NB4 (cell line): ENCODE measurements at regions not wholly inside any gene's neighbourhood (a gene's known extent, or its start where the extent isn't known, plus 50 kb on each side); places are given as distances from the start of the nearest gene placed in this dataset.

Source experiments
- POLR2A ChIP-seq: IDR thresholded peaks from 2 replicates; pipeline ENCODE4 v1.6.1; 2011; ENCODE audit warnings: mild to moderate bottlenecking; ENCODE audit not compliant: insufficient read length; ENCODE audit errors: extremely low read depth
- TF ChIP-seq, protein P1 (sequence below): IDR thresholded peaks from one replicate; pipeline ENCODE4 v1.5.1; 2012; ENCODE audit warnings: low read depth, low read length
- TF ChIP-seq, protein P2 (sequence below): IDR thresholded peaks from 2 replicates; pipeline ENCODE4 v1.6.1; 2011; ENCODE audit warnings: low read depth, low read length

DNA sequence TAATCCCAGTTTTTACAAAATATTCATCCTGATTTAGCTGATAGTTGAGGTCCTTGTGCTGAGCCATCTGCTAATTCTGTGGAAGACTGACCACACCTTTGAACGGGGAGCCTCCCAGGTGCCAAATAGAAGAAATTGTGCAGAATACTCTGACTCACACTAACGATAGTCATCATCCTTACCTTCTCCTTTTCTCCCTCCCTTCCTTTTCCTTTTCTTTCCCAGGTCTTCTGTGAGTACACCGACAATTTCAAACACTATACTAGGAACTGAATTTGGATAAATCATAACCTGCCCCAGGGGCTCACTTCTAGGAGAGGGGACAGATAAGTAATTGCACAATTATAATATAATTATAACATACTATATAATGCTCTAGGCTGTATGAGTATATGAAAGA is 73.1 kb upstream of the CTSC start:
- TF ChIP-seq, protein P1, sequence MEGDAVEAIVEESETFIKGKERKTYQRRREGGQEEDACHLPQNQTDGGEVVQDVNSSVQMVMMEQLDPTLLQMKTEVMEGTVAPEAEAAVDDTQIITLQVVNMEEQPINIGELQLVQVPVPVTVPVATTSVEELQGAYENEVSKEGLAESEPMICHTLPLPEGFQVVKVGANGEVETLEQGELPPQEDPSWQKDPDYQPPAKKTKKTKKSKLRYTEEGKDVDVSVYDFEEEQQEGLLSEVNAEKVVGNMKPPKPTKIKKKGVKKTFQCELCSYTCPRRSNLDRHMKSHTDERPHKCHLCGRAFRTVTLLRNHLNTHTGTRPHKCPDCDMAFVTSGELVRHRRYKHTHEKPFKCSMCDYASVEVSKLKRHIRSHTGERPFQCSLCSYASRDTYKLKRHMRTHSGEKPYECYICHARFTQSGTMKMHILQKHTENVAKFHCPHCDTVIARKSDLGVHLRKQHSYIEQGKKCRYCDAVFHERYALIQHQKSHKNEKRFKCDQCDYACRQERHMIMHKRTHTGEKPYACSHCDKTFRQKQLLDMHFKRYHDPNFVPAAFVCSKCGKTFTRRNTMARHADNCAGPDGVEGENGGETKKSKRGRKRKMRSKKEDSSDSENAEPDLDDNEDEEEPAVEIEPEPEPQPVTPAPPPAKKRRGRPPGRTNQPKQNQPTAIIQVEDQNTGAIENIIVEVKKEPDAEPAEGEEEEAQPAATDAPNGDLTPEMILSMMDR, result no peak
- TF ChIP-seq, protein P2, sequence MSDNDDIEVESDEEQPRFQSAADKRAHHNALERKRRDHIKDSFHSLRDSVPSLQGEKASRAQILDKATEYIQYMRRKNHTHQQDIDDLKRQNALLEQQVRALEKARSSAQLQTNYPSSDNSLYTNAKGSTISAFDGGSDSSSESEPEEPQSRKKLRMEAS, result no peak
- TF ChIP-seq POLR2A, result no peak
